Hippocampal formation (tissue), 2 donors: ENCODE measurements at regions not wholly inside any gene's neighbourhood (a gene's known extent, or its start where the extent isn't known, plus 50 kb on each side); places are given as distances from the start of the nearest gene placed in this dataset.
A peak's percentile ranks its signal among the peaks of the same experiment; 100 is the strongest.

Experiments used
- DNase-seq, 2 donors: peaks; one replicate each; lab custom pipeline; 2025; lab: John Stamatoyannopoulos, UW

DNA sequence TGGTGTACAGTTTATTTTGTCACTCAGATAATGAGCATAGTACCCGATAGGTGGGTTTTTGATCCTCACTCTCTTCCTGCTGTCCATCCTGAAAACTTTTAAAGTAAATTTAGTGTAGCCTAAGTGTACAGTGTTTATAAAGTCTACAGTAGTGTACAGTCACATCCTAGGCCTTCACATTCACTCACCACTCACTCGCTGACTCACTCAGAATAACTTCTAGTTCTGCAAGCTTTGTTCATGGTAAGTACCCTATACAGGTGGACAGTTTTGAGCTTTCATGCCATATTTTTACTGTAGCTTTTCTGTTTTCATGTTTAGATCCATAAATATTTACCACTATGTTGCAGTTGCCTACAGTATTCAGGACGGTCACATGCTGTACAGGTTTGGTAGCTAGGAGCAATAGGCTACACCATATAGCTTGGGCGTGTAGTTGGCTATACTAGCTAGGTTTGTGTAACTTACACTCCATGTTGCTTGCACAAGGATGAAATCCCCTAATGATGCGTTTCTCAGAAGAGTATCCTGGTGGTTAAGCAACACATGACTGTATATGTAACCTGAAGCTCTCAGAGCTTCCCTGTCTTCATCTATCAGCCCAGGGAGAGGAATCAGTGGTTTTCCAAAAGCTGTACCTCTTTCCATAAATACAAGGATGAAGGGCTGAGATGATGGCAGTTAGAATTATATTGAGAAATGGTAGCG, 87.6 kb upstream of the SLC25A26 start:
- no peak for DNase-seq

DNA sequence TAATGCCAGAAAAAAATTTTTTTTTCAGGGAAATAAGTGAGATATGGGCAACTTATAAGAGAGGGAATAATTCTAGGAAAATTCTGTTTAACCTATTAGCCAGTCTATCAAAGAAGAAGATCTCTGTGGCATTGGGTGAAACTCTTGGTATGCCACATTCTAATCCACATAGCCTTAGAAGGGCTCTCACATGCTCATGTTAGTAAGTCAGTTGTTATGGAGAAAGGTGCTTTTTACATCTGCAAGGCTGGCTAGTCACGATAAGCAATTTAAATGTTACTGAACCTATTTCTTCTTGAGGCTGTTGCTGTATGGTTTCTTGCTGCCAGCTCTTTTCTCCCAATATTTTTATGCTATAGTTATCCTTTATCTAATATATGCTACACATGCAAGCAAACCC, 89.9 kb upstream of the MAGI1 start:
- no peak for DNase-seq

DNA sequence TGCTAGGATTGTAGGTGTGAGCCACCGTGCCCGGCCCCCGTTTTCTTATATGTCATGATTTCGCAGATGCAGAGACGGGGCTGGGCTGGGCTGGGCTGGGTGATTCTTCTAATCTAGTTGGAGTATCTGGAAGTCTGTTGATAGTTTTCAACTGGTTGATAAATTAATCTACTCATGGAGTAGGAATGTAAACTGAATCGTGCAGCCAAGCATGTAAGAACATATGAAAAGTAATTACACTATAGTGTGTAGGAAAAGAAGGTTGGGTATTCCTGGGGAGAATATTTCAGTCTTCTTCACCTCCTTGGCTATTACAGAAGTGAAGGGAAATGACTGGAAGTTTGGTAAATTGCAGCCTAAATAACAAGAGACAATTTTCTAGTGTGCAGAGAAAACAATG, 82.6 kb upstream of the MAGI1 start:
- no peak for DNase-seq

DNA sequence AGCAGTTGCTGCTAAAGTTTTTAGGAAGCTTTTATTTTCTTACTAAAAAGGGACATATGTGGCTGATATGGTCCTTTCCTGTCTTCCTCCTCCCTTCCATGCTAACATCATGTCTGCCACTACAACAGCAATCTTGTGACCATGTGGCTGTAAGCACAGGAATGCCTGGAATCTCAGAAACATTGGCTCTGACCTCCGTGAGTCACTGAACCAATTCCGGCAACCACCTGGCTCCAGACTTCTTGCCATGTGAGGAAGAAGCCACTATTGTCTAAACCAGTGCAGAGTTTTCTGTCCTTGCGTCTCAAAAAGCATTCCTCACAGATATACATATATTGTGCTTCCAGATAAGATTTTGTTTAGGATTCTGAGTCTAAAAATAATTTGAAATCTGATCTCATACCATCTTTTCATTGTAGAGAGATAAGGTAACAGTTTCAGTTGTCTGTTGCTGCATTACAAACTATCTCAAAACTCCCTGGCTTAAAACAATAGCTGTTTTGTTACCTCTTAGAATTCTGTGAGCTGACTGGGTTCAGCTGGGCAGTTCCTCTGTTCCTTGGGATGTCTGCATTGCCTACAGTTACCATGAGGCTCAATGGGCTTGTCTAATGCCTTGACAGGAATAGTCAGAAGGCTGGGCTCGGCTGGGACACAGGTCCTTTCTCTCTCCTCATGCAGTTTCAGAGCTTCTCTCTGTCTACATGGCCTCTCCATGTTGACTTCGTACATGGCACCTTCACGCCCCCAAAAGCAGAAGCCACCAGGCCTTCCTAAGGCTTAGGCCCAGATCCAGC, 77.3 kb upstream of the MAGI1 start:
- peak in 1 of 2 donors; percentile 9 for DNase-seq

DNA sequence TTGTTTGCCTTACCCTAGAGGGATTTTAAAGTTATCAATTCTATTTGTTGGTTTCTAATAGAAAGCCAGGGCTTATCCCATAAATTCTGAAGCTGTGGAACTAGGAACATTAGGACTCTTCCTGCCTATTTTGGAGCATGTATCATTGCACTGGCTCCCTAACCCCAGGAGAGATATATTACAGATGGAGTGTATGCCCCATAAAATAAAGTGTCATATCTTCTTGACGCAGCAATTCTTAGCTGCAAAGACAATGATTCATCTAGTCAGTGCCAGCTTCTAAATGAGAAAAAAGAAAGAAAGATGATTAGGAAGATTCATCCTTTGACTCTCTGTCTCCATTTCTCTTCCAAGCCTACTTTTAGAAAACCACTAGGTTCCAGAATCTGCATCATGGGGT, 74.8 kb upstream of the MAGI1 start:
- no peak for DNase-seq

DNA sequence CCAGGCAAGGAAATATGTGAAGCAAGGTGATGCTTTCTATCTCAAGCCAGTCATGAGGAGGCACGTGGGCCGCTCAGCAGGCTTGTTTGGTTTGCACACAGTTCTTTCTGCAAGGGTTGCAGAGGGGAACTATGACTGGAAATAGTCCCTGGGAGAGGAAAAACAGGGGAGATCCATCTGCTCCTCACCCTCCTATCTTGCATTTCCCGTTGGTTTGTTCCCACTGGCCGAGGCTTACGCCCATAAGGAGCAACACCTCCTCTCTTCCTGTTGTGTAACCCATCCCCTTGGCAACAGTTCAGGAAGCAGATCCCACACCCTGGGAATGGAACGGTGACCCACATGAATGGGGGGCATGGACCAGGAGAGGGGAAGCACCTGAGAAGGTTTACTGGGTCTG, 72.1 kb upstream of the MAGI1 start:
- DNase-seq, result no peak

DNA sequence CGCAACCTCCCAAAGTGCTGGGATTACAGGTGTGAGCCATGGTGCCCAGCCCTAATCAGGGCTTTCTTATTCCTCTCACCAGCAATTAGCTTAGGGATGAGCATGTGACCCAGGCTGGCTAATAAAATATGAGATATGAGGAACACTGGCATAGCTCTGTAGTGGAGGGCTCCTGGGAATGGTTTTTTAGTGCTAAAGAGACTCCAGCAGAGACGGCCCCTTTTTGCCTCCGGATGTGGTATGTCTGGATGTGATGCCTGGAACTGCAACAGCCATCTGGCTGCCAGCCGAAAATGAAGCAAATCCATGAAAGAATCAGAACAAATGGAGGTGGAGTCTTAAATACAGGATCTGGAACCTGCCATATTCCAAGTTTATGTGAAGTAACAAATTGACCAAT, 69.1 kb upstream of the MAGI1 start:
- no peak for DNase-seq

DNA sequence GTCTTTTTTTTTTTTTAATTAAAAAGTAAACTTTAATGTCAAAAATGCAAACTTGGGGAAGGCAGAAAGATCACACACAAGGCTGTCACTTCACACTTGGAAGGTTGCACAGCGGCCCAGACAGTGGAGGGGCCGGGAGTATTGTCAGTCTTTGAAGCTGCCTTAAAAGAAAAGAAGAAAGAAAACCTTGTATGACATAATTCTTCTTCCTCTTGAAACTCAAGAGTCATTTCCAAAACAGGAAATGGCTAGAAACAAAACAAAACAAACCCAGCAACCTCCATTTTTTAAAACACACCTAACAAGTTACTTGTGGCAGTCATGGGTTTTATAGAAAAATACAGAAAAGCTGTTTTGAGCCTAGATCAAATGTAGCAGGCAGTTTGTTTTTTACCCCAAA, 68.1 kb upstream of the MAGI1 start:
- no peak for DNase-seq

DNA sequence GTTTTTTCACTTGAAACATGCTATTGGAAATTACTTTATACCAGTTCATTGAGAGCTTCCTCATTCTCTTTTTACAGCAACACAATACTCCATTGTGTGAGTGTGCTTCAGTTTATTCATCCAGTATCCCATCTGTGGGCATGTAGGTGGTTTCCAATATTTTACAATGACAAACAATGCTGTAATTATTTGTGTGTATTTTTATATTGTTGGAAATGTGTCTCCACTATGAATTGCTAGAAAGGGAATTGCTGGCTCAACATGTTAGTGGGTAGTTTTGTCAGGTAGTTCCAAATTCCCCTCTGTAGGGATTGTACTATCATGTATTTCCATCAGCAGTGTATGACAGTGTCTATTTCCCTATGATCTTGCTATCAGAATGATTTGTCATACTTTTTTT, 65.8 kb upstream of the MAGI1 start:
- no peak for DNase-seq

DNA sequence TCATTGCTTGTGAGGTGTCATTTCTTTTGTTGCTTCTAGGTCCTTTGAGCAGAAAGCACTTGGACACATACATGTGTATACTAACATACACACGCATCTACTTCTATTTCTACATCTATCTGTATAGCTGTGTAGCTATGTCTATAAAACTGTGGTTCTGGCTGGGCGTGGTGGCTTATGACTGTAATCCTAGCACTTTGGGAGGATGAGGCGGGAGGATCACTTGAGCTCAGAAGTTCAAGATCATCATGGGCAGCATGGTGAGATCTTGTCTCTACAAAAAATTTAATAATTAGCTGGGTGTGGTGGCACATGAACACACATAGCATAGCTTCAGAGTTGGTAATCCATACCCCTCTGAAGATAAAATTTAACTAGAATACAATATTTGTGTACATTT, 65.0 kb upstream of the MAGI1 start:
- DNase-seq, result no peak

DNA sequence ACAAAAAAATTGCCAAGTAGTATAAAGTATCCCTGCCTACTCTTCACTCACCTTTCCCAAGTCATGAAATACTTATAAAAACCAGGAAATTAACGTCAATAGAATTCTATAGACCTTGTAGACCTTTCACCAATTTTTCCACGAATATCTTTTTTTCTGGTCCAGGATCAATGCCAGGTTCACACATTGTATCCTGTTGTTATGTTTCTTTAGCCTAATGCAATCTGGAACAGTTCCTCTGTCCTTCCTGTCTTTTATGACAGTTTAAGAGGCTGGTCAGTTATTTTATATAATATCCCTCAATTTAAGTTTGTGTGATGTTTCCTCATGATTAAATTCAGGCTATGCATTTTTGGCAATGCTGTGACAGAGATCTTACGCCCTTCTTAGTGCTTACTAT, 63.2 kb upstream of the MAGI1 start:
- DNase-seq, result no peak

DNA sequence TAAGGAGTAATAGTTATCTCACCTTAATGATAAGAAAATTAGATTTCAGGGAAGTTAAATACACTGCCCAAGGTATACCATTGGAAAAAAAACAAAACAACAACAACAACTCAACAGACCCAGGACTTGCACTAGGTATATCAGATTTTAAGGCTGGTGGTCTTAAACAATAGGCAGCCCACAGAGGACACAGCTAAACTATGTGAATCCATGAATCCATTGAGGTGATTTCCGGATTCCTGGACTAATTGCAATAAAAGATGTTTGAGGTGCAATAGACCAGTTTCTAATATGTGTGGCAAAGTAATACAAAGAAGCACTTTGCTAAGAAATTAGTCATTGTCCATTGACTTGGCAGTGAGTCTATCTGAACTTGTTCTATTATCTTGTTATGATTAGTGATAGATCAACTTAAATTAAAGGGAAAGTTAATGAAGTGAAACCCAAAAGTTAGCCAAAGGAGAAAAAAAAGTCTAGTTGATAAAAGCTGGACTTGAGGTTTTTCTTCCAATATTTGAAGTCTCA, 60.9 kb upstream of the MAGI1 start:
- DNase-seq, result no peak

DNA sequence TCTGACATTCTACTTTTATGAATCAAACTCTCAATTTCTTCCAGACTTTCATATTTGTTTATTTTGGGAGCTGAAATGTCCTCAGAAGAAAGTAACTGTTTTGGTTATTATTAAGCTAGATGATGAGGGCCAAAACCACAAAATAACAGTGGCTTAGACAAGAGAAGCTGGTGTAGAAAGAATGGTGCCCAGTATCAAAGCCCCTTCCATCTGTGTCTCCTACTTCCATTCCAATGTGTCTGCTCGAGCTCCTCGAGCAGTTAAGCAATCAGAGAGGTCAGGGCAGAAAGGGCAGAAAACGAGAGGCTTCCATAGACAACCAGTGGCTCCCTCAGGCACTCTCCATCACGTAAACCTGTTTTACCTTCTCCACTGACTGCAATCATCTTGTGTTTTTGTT, 59.7 kb upstream of the MAGI1 start:
- DNase-seq, result no peak

DNA sequence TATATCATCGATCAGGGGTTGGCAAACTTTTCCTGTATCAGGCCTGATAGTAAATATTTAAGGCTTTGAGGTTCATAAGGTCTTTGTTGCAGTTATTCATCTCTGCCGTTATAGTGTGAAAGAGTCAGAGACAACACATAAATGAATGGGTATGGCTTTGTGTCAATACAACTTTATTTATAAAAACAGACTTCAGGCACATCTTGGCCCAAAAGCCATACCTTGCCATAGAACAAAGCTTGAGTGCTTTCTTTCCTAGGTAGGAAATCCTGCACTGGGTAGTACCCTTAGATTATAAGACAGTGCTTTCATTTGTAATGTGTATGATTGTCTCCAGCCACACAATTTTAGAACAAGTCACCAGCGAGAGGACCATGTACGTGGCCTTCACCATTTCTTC, 58.9 kb upstream of the MAGI1 start:
- no peak for DNase-seq

DNA sequence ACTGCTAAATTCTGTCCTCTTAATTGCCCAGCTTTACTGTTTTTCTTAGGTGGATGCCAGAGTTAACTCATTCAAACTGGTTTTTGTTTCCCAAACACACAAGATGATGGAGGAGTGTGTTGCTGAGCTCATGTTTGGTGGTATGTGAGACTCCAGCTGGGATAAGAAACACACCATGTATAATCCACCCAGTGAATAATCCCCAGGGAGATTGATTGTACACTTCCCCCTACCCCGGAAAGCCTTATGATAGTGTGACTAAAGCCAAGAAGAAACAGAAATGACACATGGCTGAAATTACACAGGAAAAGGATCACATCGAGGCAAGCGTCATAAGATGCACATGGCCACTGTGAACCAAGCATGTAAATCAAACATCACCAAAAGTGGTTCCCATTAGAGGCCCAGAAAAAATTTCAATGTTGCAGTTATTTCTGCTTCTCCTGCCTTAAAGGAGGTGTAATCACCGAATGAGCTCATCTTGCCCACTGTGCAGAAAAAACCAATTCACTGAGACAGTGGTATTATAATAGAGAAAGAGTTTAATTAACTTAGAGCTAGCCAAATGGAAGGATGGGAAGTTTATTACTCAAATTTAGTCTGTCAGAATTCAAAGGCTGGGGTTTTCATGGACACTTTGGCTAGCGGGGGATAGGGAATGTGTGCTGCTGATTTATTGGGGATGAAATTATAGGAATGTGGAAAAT, 56.7 kb upstream of the MAGI1 start:
- no peak for DNase-seq

DNA sequence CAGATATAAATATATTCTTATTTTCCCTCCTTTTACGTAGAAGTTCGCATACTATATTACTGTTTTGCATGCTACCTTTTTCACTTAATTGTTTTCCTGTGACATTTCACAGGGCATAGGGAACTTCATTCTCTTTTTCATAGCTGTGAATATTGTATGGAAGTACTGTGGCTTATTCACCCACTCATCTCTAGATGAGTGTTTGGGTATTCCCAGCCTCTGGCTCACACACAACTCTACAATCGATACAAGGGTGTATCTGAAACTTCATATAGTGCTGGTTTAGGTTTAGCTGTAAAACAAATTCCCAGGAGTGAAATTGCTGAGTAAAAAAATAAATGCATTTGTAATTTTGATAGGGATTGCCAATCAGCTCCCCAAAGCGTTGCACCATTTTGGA, 55.3 kb upstream of the MAGI1 start:
- no peak for DNase-seq

DNA sequence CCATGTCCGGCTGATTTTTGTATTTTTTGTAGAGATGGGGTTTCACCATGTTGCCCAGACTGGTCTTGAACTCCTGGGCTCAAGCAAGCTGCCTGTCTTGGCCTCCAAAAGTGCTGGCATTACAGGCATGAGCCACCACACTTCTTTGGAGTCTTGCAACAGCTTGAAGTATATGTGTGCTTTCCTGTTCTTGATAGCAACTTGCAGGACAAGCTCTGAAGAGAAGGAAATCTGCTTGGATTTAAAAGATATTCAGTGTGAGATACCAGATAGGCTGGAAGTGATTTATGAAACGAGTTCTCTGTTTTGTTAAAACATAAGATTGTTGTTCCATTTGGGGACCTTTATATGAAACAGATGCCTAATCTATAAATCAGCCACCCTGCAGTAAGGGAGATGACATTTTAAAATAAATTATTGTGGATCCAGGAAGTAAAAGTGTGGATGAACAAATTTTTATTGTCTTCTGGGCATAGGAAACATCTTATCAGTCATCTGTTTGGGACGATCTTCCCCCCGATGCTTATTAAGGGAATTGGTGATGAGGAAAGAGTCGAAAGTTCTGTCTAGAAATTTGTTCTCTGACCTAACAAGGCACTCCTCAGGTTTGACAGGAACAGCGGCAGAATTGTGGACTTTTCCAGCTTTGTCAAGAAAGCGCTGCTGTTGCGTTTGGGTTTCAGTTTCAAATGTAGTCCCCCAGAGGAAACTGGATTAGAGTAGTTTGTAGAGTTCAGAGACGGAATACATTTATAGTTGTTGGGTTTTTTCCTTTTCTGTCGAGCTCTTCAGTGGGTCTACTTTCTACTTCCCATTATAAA, 53.7 kb upstream of the MAGI1 start:
- DNase-seq, result no peak
